ENCODE measurements at regions not wholly inside any gene's neighbourhood (a gene's known extent, or its start where the extent isn't known, plus 50 kb on each side); places are given as distances from the start of the nearest gene placed in this dataset.
A peak's percentile ranks its signal among the peaks of the same experiment; 100 is the strongest.

GRCh38 chr12:19951664-19952063 lies 416.7 kb upstream of the PDE3A start:
- DNase-seq (ENCODE audit: low read depth in 2 of 2): no peak

GRCh38 chr12:19953734-19954133 lies 414.6 kb upstream of the PDE3A start:
- no peak for DNase-seq (ENCODE audit: low read depth in 2 of 2)

- DNase-seq (ENCODE audit: low read depth in 2 of 2): no peak
These were observed 414.2 kb upstream of the PDE3A start for GRCh38 chr12:19954163-19954562.

GRCh38 chr12:19957308-19958125 lies 410.8 kb upstream of the PDE3A start:
- no peak for DNase-seq (ENCODE audit: low read depth in 2 of 2)

- DNase-seq (ENCODE audit: low read depth in 2 of 2): no peak
These were observed 409.9 kb upstream of the PDE3A start for GRCh38 chr12:19958389-19958788.

GRCh38 chr12:19959353-19959752 lies 409.0 kb upstream of the PDE3A start:
- DNase-seq (ENCODE audit: low read depth in 2 of 2): no peak

- no peak for DNase-seq (ENCODE audit: low read depth in 2 of 2)
These were observed 407.8 kb upstream of the PDE3A start for GRCh38 chr12:19960527-19960926.

- DNase-seq (ENCODE audit: low read depth in 2 of 2): no peak
These were observed 406.1 kb upstream of the PDE3A start for GRCh38 chr12:19962192-19962591.

GRCh38 chr12:19963972-19964371 lies 404.4 kb upstream of the PDE3A start:
- DNase-seq (ENCODE audit: low read depth in 2 of 2): no peak

GRCh38 chr12:19964549-19964948 lies 403.8 kb upstream of the PDE3A start:
- DNase-seq (ENCODE audit: low read depth in 2 of 2): no peak

GRCh38 chr12:19965196-19966038 lies 402.9 kb upstream of the PDE3A start:
- DNase-seq (ENCODE audit: low read depth in 2 of 2): no peak

- no peak for DNase-seq (ENCODE audit: low read depth in 2 of 2)
These were observed 401.3 kb upstream of the PDE3A start for GRCh38 chr12:19967001-19967400.

- DNase-seq (ENCODE audit: low read depth in 2 of 2): no peak
These were observed 400.9 kb upstream of the PDE3A start for GRCh38 chr12:19967431-19967830.

- no peak for DNase-seq (ENCODE audit: low read depth in 2 of 2)
These were observed 398.2 kb upstream of the PDE3A start for GRCh38 chr12:19970116-19970515.

GRCh38 chr12:19970821-19971220 lies 397.5 kb upstream of the PDE3A start:
- no peak for DNase-seq (ENCODE audit: low read depth in 2 of 2)

GRCh38 chr12:19971361-19972280 lies 396.7 kb upstream of the PDE3A start:
- no peak for DNase-seq (ENCODE audit: low read depth in 2 of 2)

GRCh38 chr12:19972325-19973288 lies 395.7 kb upstream of the PDE3A start:
- DNase-seq (ENCODE audit: low read depth in 2 of 2): peak; percentile 7 to 8

GRCh38 chr12:19978193-19978592 lies 390.1 kb upstream of the PDE3A start:
- DNase-seq (ENCODE audit: low read depth in 2 of 2): no peak

GRCh38 chr12:19979584-19979983 lies 388.8 kb upstream of the PDE3A start:
- DNase-seq (ENCODE audit: low read depth in 2 of 2): no peak

GRCh38 chr12:19981944-19982343 lies 386.4 kb upstream of the PDE3A start:
- no peak for DNase-seq (ENCODE audit: low read depth in 2 of 2)

GRCh38 chr12:19988001-19988400 lies 380.3 kb upstream of the PDE3A start:
- DNase-seq (ENCODE audit: low read depth in 2 of 2): no peak

All from stimulated activated CD8-positive, alpha-beta memory T cell treated with anti-CD3 and anti-CD28 coated beads, Interleukin-2, amount 100 ng/mL, for 48 hours (primary cell).